GM12878 (cell line): ENCODE measurements at regions not wholly inside any gene's neighbourhood (a gene's known extent, or its start where the extent isn't known, plus 50 kb on each side); places are given as distances from the start of the nearest gene placed in this dataset.

Experiments used
- CHD1 ChIP-seq: IDR thresholded peaks from 2 replicates; pipeline ENCODE4 v1.6.1; 2012; ENCODE audit warnings: low read depth, low read length, improper control_type of control experiment
- EP300 ChIP-seq, 2 experiments: fragments of 150-350 bp in 1 of 2; IDR thresholded peaks; 2 replicates each; pipeline ENCODE4 v1.6.1; 2011 to 2012; ENCODE audit warnings: low read depth in 2 of 2, low read length in 2 of 2, borderline replicate concordance in 1 of 2, improper control_type of control experiment in 1 of 2, inconsistent platforms in 1 of 2; ENCODE audit not compliant: control insufficient read depth in 1 of 2
- EZH2 ChIP-seq: IDR thresholded peaks from 2 replicates; pipeline ENCODE4 v1.6.1; 2012; ENCODE audit warnings: low read depth, mild to moderate bottlenecking, control low read depth, inconsistent platforms, low read length, borderline replicate concordance; ENCODE audit not compliant: control insufficient read depth
- HCFC1 ChIP-seq: fragments of 150-350 bp; IDR thresholded peaks from 2 replicates; pipeline ENCODE4 v1.6.1; 2014; ENCODE audit warnings: low read length
- LARP7 ChIP-seq: fragments of 450-650 bp; IDR thresholded peaks from 2 replicates; pipeline ENCODE4 v1.6.1; 2017; ENCODE audit warnings: mild to moderate bottlenecking
- NRF1 ChIP-seq: conservative IDR thresholded peaks from 2 replicates; pipeline ENCODE4 v1.6.1; 2011; ENCODE audit warnings: mild to moderate bottlenecking, low read depth, low read length, improper control_type of control experiment
- POLR2A ChIP-seq: IDR thresholded peaks from 2 replicates; pipeline ENCODE4 v1.6.1; 2011; ENCODE audit warnings: low read depth, mild to moderate bottlenecking, low read length
- RELB ChIP-seq: fragments of 450-650 bp; IDR thresholded peaks from 2 replicates; pipeline ENCODE4 v1.6.1; 2017; ENCODE audit warnings: low read depth, mild to moderate bottlenecking, moderate library complexity
- TAF1 ChIP-seq: IDR thresholded peaks from 2 replicates; pipeline ENCODE4 v1.6.1; 2011; ENCODE audit warnings: mild to moderate bottlenecking, low read depth, low read length, borderline replicate concordance
- TF ChIP-seq, protein P1 (sequence below): fragments of 450-650 bp; IDR thresholded peaks from 2 replicates; pipeline ENCODE4 v1.6.1; 2018; ENCODE audit warnings: mild to moderate bottlenecking, low read depth, moderate library complexity; ENCODE audit not compliant: partially characterized antibody
- TF ChIP-seq, protein P2 (sequence below), 3 experiments: IDR thresholded peaks in 2 of 3; conservative IDR thresholded peaks in 1 of 3; 2 replicates each; pipeline ENCODE4 v1.5.1; 2011; ENCODE audit warnings: low read depth in 3 of 3, low read length in 3 of 3, mild to moderate bottlenecking in 3 of 3, control low read depth in 2 of 3, moderate library complexity in 2 of 3, inconsistent platforms in 1 of 3, mixed read lengths in 1 of 3; ENCODE audit not compliant: control insufficient read depth in 2 of 3, insufficient read depth in 1 of 3; ENCODE audit errors: extremely low read depth in 1 of 3

DNA sequence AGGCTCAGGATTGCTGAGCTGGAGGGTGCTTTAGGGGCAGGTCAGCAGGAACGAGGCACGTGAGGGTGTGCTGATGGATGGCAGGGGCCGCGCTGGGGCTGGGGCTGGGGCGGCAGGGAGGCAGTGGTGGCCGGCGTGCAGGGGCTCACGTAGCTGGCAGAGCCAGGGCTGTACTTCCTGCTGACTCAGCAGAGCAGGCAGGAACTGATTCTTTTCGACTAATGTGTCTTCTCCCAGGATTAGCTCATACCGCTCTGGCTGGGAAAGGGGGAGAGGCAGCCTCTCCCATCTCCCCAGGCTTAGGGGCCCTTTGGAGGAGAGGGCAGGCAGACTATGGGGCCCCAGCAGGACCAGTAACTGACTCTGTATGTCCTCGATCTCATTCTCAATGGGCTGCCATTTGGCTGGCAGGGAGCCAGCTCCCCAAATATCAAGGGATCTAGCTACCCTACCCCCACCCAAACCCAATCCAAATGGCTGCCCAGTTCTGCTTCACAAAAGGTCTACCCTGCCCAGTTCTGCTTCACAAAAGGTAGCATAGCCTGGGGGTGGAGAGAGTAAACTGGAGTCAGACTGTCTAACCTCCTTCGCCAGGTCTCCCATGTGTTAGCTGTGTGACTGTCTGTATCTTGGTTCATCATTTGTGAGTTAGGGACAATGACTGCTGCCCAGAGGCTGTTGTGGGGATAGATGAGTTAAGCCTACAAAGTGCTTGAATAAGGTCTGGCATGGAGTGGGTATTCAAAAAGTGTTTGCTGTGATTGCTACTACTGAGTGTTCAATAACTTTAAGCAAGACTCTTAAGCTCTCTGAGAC lies 100.1 kb upstream of the SLC2A1 start:
- TF ChIP-seq POLR2A (no peak), EZH2 (no peak), TAF1 (no peak), EP300 (IDR thresholded peaks at IDR 0.05; ENCODE audit: borderline replicate concordance in 1 of 2, control insufficient read depth in 1 of 2, low read depth in 2 of 2, low read length in 2 of 2) (no peak), HCFC1 (no peak), CHD1 (no peak), NRF1 (no peak), LARP7 (no peak), RELB (no peak)
- TF ChIP-seq, protein P1, sequence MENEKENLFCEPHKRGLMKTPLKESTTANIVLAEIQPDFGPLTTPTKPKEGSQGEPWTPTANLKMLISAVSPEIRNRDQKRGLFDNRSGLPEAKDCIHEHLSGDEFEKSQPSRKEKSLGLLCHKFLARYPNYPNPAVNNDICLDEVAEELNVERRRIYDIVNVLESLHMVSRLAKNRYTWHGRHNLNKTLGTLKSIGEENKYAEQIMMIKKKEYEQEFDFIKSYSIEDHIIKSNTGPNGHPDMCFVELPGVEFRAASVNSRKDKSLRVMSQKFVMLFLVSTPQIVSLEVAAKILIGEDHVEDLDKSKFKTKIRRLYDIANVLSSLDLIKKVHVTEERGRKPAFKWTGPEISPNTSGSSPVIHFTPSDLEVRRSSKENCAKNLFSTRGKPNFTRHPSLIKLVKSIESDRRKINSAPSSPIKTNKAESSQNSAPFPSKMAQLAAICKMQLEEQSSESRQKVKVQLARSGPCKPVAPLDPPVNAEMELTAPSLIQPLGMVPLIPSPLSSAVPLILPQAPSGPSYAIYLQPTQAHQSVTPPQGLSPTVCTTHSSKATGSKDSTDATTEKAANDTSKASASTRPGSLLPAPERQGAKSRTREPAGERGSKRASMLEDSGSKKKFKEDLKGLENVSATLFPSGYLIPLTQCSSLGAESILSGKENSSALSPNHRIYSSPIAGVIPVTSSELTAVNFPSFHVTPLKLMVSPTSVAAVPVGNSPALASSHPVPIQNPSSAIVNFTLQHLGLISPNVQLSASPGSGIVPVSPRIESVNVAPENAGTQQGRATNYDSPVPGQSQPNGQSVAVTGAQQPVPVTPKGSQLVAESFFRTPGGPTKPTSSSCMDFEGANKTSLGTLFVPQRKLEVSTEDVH: no peak
- TF ChIP-seq, protein P2, sequence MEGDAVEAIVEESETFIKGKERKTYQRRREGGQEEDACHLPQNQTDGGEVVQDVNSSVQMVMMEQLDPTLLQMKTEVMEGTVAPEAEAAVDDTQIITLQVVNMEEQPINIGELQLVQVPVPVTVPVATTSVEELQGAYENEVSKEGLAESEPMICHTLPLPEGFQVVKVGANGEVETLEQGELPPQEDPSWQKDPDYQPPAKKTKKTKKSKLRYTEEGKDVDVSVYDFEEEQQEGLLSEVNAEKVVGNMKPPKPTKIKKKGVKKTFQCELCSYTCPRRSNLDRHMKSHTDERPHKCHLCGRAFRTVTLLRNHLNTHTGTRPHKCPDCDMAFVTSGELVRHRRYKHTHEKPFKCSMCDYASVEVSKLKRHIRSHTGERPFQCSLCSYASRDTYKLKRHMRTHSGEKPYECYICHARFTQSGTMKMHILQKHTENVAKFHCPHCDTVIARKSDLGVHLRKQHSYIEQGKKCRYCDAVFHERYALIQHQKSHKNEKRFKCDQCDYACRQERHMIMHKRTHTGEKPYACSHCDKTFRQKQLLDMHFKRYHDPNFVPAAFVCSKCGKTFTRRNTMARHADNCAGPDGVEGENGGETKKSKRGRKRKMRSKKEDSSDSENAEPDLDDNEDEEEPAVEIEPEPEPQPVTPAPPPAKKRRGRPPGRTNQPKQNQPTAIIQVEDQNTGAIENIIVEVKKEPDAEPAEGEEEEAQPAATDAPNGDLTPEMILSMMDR (IDR thresholded peaks at IDR 0.05 in 2 of 3, conservative IDR thresholded peaks at IDR 0.05 in 1 of 3; ENCODE audit: control insufficient read depth in 2 of 3, extremely low read depth in 1 of 3, insufficient read depth in 1 of 3, low read depth in 3 of 3, low read length in 3 of 3): no peak
